ENCODE measurements at regions not wholly inside any gene's neighbourhood (a gene's known extent, or its start where the extent isn't known, plus 50 kb on each side); places are given as distances from the start of the nearest gene placed in this dataset.

- no peak for TF ChIP-seq CTCF (IDR thresholded peaks at IDR 0.05)
- no peak for TF ChIP-seq POLR2A (IDR thresholded peaks at IDR 0.05)
Measured at GRCh38 chr16:87095271-87095670, 221.9 kb downstream of the C16orf95 start.
